Lower leg skin (tissue), 3 donors: ENCODE measurements at regions not wholly inside any gene's neighbourhood (a gene's known extent, or its start where the extent isn't known, plus 50 kb on each side); places are given as distances from the start of the nearest gene placed in this dataset.

Experiments used
- CTCF ChIP-seq, 3 donors: fragments of 450-650 bp; IDR thresholded peaks; one replicate each; pipeline ENCODE4 v1.5.1; 2016; ENCODE audit warnings: antibody characterized with exemption in 3 of 3, mild to moderate bottlenecking in 3 of 3, moderate library complexity in 2 of 3
- POLR2A ChIP-seq, 2 donors: fragments of 450-650 bp; IDR thresholded peaks; one replicate each; pipeline ENCODE4 v1.6.1; 2016 to 2017; ENCODE audit warnings: antibody characterized with exemption in 2 of 2, mild to moderate bottlenecking in 1 of 2, moderate library complexity in 1 of 2

GRCh38 chr16:65559846-65560245, 438.0 kb upstream of the CDH11 start:
- TF ChIP-seq CTCF (IDR thresholded peaks at IDR 0.05) (no peak), POLR2A (IDR thresholded peaks at IDR 0.05) (no peak)
